Body of pancreas (tissue), 4 donors: ENCODE measurements at regions not wholly inside any gene's neighbourhood (a gene's known extent, or its start where the extent isn't known, plus 50 kb on each side); places are given as distances from the start of the nearest gene placed in this dataset.

Source experiments
- ATAC-seq: fragments of 150-250 bp; one replicate; pipeline ENCODE4 v1.9.1; 2016
- DNase-seq, 4 donors: peaks; one replicate each; pipeline ENCODE4 v3.0.0-alpha.2; 2019
- H3K27ac ChIP-seq, 4 donors: fragments of 200-600 bp; sonication (generic); 1 replicate in 3 of 4; 2 replicates in 1 of 4; pipeline versions ENCODE4 v1.5.1 to v1.6.1; 2016 to 2019; ENCODE audit warnings: mild to moderate bottlenecking in 1 of 4, mixed read lengths in 1 of 4, moderate library complexity in 1 of 4
- H3K27me3 ChIP-seq, 2 donors: fragments of 200-600 bp; sonication (generic); one replicate each; pipeline ENCODE4 v1.6.0; 2016; ENCODE audit warnings: mild to moderate bottlenecking in 1 of 2
- H3K36me3 ChIP-seq, 2 donors: fragments of 200-600 bp; sonication (generic); replicated peaks in 1 of 2; 2 replicates each; pipeline ENCODE4 v1.5.1; 2016; ENCODE audit warnings: low read depth in 2 of 2; ENCODE audit not compliant: insufficient read depth in 1 of 2
- H3K4me1 ChIP-seq: fragments of 200-600 bp; sonication (generic); one replicate; pipeline ENCODE4 v1.6.0; 2016
- H3K4me3 ChIP-seq, 2 donors: fragments of 200-600 bp; sonication (generic); 1 replicate in 1 of 2; 2 replicates in 1 of 2; pipeline ENCODE4 v1.5.1; 2016 to 2019
- H3K9me3 ChIP-seq, 3 donors: fragments of 200-600 bp; sonication (generic); 1 replicate in 2 of 3; 2 replicates in 1 of 3; pipeline ENCODE4 v1.5.1; 2016
- POLR2A ChIP-seq, 3 donors: fragments of 450-650 bp; IDR thresholded peaks; one replicate each; pipeline ENCODE4 v1.6.1; 2016; ENCODE audit warnings: antibody characterized with exemption in 3 of 3, mild to moderate bottlenecking in 2 of 3
- WGBS, 2 donors: methylation state at CpG; one replicate each; pipeline ENCODE4 v1.1.5; 2017; 5-methylcytosine and 5-hydroxymethylcytosine counted together
- intact Hi-C: fragments of 100-400 bp; cut with DNase I; formaldehyde crosslinking; loops from one replicate; pipeline ENCODE4 v1.15.1; 2023
- TF ChIP-seq, protein P1 (sequence below), 7 experiments: fragments of 450-650 bp in 4 of 7; fragments of 200-600 bp in 3 of 7; sonication (generic) in 3 of 7; IDR thresholded peaks; one replicate each; pipeline ENCODE4 v1.5.1; 2016 to 2019; ENCODE audit warnings: antibody characterized with exemption in 7 of 7

DNA sequence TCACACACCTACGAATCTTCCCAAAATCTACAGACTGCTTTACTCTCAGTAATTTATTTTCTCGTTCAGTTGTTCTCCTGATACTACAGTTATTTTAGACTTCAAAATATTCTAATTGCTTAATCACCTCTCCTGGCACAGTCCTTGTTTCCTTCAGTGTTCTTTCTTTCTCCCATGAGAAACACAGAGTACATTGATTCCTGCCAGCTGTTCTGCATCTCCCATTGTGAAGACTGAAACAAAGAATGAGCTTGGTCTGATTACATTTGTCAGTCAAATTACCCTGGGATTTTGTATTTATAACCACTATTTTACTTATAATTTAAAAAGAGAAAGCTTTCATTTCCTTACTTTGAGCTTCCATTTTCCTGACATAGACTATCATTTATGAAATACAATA lies 63.9 kb upstream of the TANK start:
- H3K27ac ChIP-seq = no peak overlapping the region
- no peaks in the 10 kb centered on the region for H3K36me3 ChIP-seq
- DNase-seq (no peak), ATAC-seq (no peak)
- no peak for TF ChIP-seq POLR2A (IDR thresholded peaks at IDR 0.05)
- TF ChIP-seq, protein P1, sequence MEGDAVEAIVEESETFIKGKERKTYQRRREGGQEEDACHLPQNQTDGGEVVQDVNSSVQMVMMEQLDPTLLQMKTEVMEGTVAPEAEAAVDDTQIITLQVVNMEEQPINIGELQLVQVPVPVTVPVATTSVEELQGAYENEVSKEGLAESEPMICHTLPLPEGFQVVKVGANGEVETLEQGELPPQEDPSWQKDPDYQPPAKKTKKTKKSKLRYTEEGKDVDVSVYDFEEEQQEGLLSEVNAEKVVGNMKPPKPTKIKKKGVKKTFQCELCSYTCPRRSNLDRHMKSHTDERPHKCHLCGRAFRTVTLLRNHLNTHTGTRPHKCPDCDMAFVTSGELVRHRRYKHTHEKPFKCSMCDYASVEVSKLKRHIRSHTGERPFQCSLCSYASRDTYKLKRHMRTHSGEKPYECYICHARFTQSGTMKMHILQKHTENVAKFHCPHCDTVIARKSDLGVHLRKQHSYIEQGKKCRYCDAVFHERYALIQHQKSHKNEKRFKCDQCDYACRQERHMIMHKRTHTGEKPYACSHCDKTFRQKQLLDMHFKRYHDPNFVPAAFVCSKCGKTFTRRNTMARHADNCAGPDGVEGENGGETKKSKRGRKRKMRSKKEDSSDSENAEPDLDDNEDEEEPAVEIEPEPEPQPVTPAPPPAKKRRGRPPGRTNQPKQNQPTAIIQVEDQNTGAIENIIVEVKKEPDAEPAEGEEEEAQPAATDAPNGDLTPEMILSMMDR (IDR thresholded peaks at IDR 0.05) = no peak
- H3K4me1 ChIP-seq = no peaks in the 10 kb centered on the region
- no peaks in the 10 kb centered on the region for H3K27me3 ChIP-seq
- H3K9me3 ChIP-seq = peaks cover 0 to 3% (median 0%) of the 10 kb centered on the region in 3 donors
- H3K4me3 ChIP-seq = no peak overlapping the region
- intact Hi-C loops = no loop called here
- 45 to 50% methylated on average over 2 of the region's 2 CpGs for WGBS, 2 donors

DNA sequence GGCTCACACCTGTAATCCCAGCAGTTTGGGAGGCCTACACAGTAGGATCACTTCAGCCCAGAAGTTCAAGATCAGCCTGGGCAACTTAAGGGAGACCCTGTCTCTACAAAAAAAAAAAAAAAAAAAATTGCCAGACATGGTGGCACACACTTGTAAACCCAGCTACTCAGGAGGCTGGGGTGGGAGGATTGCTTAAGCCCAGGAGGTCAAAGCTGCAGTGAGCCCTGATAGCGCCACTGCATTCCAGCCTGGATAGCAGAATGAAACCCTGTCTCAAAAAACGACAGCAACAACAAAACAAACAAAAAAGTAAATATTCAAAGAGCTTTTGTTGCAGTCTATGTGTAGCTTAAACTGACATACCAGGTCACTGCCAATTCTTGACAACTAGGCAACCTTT lies 63.1 kb upstream of the TANK start:
- 67 to 70% methylated on average over 2 of the region's 2 CpGs for WGBS, 2 donors
- TF ChIP-seq POLR2A (IDR thresholded peaks at IDR 0.05) = no peak
- TF ChIP-seq, protein P1 (IDR thresholded peaks at IDR 0.05) = no peak
- Histone ChIP-seq H3K27ac (no peak overlapping the region), H3K9me3 (peaks cover 0 to 3% (median 0%) of the 10 kb centered on the region in 3 donors), H3K27me3 (no peaks in the 10 kb centered on the region), H3K4me3 (no peak overlapping the region), H3K36me3 (no peaks in the 10 kb centered on the region), H3K4me1 (no peaks in the 10 kb centered on the region)
- ATAC-seq (no peak), DNase-seq (no peak)
- intact Hi-C loops = no loop called here

- H3K27ac ChIP-seq = no peak overlapping the region
- no peaks in the 10 kb centered on the region for H3K27me3 ChIP-seq
- DNase-seq = no peak
- H3K36me3 ChIP-seq = no peaks in the 10 kb centered on the region
- H3K9me3 ChIP-seq = no peaks in the 10 kb centered on the region
- H3K4me3 ChIP-seq = no peak overlapping the region
- H3K4me1 ChIP-seq = no peaks in the 10 kb centered on the region
- no peak for ATAC-seq
- no peak for TF ChIP-seq POLR2A (IDR thresholded peaks at IDR 0.05)
- TF ChIP-seq, protein P1 (IDR thresholded peaks at IDR 0.05) = no peak
- WGBS, 2 donors = 67 to 72% methylated on average over 4 of the region's 4 CpGs
- intact Hi-C loops = no loop called here
Observed at GRCh38 chr2:161100211-161100895, 59.9 kb upstream of the TANK start.

GRCh38 chr2:161101406-161101805 lies 58.8 kb upstream of the TANK start:
- DNase-seq (no peak), ATAC-seq (no peak)
- H3K4me1 ChIP-seq = no peaks in the 10 kb centered on the region
- intact Hi-C loops = no loop called here
- H3K36me3 ChIP-seq = no peaks in the 10 kb centered on the region
- H3K27ac ChIP-seq = no peak overlapping the region
- H3K9me3 ChIP-seq = no peaks in the 10 kb centered on the region
- WGBS, 2 donors = 87 to 88% methylated on average over 2 of the region's 2 CpGs
- no peaks in the 10 kb centered on the region for H3K27me3 ChIP-seq
- TF ChIP-seq, protein P1 (IDR thresholded peaks at IDR 0.05) = no peak
- no peak for TF ChIP-seq POLR2A (IDR thresholded peaks at IDR 0.05)
- no peak overlapping the region for H3K4me3 ChIP-seq

- H3K9me3 ChIP-seq = no peaks in the 10 kb centered on the region
- DNase-seq = no peak
- no peaks in the 10 kb centered on the region for H3K4me1 ChIP-seq
- H3K36me3 ChIP-seq = no peaks in the 10 kb centered on the region
- H3K27me3 ChIP-seq = no peaks in the 10 kb centered on the region
- H3K4me3 ChIP-seq = no peak overlapping the region
- no peak overlapping the region for H3K27ac ChIP-seq
- intact Hi-C loops = no loop called here
- TF ChIP-seq POLR2A (IDR thresholded peaks at IDR 0.05) = no peak
- TF ChIP-seq, protein P1 (IDR thresholded peaks at IDR 0.05) = no peak
- ATAC-seq = no peak
Observed at GRCh38 chr2:161102770-161103450, 57.3 kb upstream of the TANK start.
